IMR-90 (cell line): ENCODE measurements at regions not wholly inside any gene's neighbourhood (a gene's known extent, or its start where the extent isn't known, plus 50 kb on each side); places are given as distances from the start of the nearest gene placed in this dataset.

ENCODE experiments used
- ATAC-seq: fragments of 200-7000 bp; cut with Tn5 transposase; 2 replicates; pipeline ENCODE4 v1.9.1; 2020; ENCODE audit warnings: low read depth, mild to moderate bottlenecking, moderate library complexity
- BruUV-seq: library from RNA; stranded (reverse); fragments of 400-500 nt; replicated peaks from 2 replicates; lab custom pipeline; 2021; lab: Mats Ljungman, UMichigan
- CTCF ChIA-PET: fragments of 300-600 bp; formaldehyde crosslinking; extraction: SDS; loops from one replicate; lab custom pipeline; 2021; ENCODE audit warnings: antibody characterized with exemption; lab: Yijun Ruan, JAX
- POLR2A ChIA-PET: fragments of 300-600 bp; sonication (Branson Sonifier 250); formaldehyde crosslinking; loops from one replicate; lab custom pipeline; 2022; ENCODE audit warnings: antibody characterized with exemption; ENCODE audit not compliant: unreplicated experiment; lab: Charles Lee
- DNase-seq: peaks from one replicate; pipeline ENCODE4 v3.0.0; 2013
- H2AFZ ChIP-seq: replicated peaks from 2 replicates; pipeline ENCODE3; 2013; ENCODE audit warnings: low read length, mild to moderate bottlenecking; ENCODE audit not compliant: poor library complexity
- H2AK5ac ChIP-seq: 2 replicates; pipeline ENCODE4 v1.6.1; 2013; ENCODE audit warnings: low read depth, low read length, inconsistent platforms
- H2AK9ac ChIP-seq: replicated peaks from 2 replicates; pipeline ENCODE3; 2013; ENCODE audit warnings: mild to moderate bottlenecking, low read depth, low read length, moderate library complexity; ENCODE audit not compliant: poor library complexity
- H2BK120ac ChIP-seq: 2 replicates; pipeline ENCODE4 v1.6.1; 2013; ENCODE audit warnings: low read depth, low read length, inconsistent platforms
- H2BK15ac ChIP-seq: 3 replicates; pipeline ENCODE4 v1.6.1; 2013; ENCODE audit warnings: low read depth, low read length, inconsistent platforms
- H2BK20ac ChIP-seq: 2 replicates; pipeline ENCODE4 v1.6.1; 2013; ENCODE audit warnings: low read depth, mild to moderate bottlenecking, inconsistent platforms, low read length, moderate library complexity
- H2BK5ac ChIP-seq: 2 replicates; pipeline ENCODE4 v1.6.1; 2013; ENCODE audit warnings: mild to moderate bottlenecking, low read depth, low read length, inconsistent platforms; ENCODE audit not compliant: poor library complexity, severe bottlenecking
- H3K14ac ChIP-seq: replicated peaks from 2 replicates; pipeline ENCODE4 v1.6.1; 2013; ENCODE audit warnings: low read depth, low read length, inconsistent platforms
- H3K18ac ChIP-seq: 2 replicates; pipeline ENCODE4 v1.6.1; 2013; ENCODE audit warnings: low read depth, low read length, control low read depth
- H3K23ac ChIP-seq: 2 replicates; pipeline ENCODE4 v1.6.1; 2013; ENCODE audit warnings: low read depth, low read length, inconsistent platforms
- H3K27ac ChIP-seq: 2 replicates; pipeline ENCODE4 v1.5.1; 2013; ENCODE audit warnings: mild to moderate bottlenecking, control low read depth, low read length; ENCODE audit not compliant: insufficient read depth
- H3K27me3 ChIP-seq: 2 replicates; pipeline ENCODE4 v1.6.1; 2013; ENCODE audit warnings: low read length; ENCODE audit not compliant: control insufficient read depth, insufficient read depth
- H3K36me3 ChIP-seq: 2 replicates; pipeline ENCODE4 v1.6.1; 2013; ENCODE audit warnings: low read length, mixed read lengths; ENCODE audit not compliant: control insufficient read depth, insufficient read depth
- H3K4ac ChIP-seq: 2 replicates; pipeline ENCODE4 v1.6.1; 2013; ENCODE audit warnings: low read depth, low read length, inconsistent platforms
- H3K4me1 ChIP-seq: 2 replicates; pipeline ENCODE4 v1.6.1; 2013; ENCODE audit warnings: low read length, mixed read lengths; ENCODE audit not compliant: control insufficient read depth, insufficient read depth
- H3K4me2 ChIP-seq: 2 replicates; pipeline ENCODE4 v1.6.1; 2013; ENCODE audit warnings: low read depth, mild to moderate bottlenecking, control low read depth, low read length, moderate library complexity
- H3K4me3 ChIP-seq: 2 replicates; pipeline ENCODE4 v1.5.1; 2013; ENCODE audit warnings: low read depth, mild to moderate bottlenecking, control low read depth, low read length, moderate library complexity; ENCODE audit not compliant: insufficient read depth
- H3K56ac ChIP-seq: 2 replicates; pipeline ENCODE4 v1.6.1; 2013; ENCODE audit warnings: low read length, inconsistent platforms; ENCODE audit not compliant: insufficient read depth; ENCODE audit errors: extremely low read depth
- H3K79me1 ChIP-seq, 2 experiments: 2 replicates each; pipeline ENCODE4 v1.6.1; 2013; ENCODE audit warnings: low read length in 2 of 2, inconsistent platforms in 1 of 2, low read depth in 1 of 2
- H3K9ac ChIP-seq: 2 replicates; pipeline ENCODE4 v1.6.1; 2013; ENCODE audit warnings: low read depth, low read length, control low read depth
- H3K9me1 ChIP-seq: 2 replicates; pipeline ENCODE4 v1.6.1; 2013; ENCODE audit warnings: low read length, inconsistent platforms; ENCODE audit not compliant: insufficient read depth
- H3K9me3 ChIP-seq: 2 replicates; pipeline ENCODE4 v1.6.1; 2013; ENCODE audit warnings: low read length; ENCODE audit not compliant: control insufficient read depth, insufficient read depth
- H4K20me1 ChIP-seq: 2 replicates; pipeline ENCODE4 v1.6.1; 2013; ENCODE audit warnings: low read length, inconsistent platforms; ENCODE audit not compliant: insufficient read depth
- H4K5ac ChIP-seq: 2 replicates; pipeline ENCODE4 v1.6.1; 2013; ENCODE audit warnings: mild to moderate bottlenecking, low read depth, low read length, control low read depth
- H4K8ac ChIP-seq, 2 experiments: 2 replicates each; pipeline ENCODE4 v1.6.1; 2013; ENCODE audit warnings: low read depth in 2 of 2, low read length in 2 of 2, control low read depth in 1 of 2, inconsistent platforms in 1 of 2
- H4K91ac ChIP-seq: 2 replicates; pipeline ENCODE4 v1.6.1; 2013; ENCODE audit warnings: low read depth, low read length, inconsistent platforms; ENCODE audit not compliant: insufficient read depth
- FOS ChIP-seq: fragments of 150-350 bp; IDR thresholded peaks from 2 replicates; pipeline ENCODE4 v1.6.1; 2016; ENCODE audit warnings: low read depth, low read length
- WGBS, 2 experiments: methylation state at CpG; one replicate each; pipeline versions ENCODE4 v1.1.5 to v1.1.7; 2013; ENCODE audit warnings: missing lambda C conversion rate in 2 of 2; ENCODE audit not compliant: insufficient read length in 1 of 2; ENCODE audit errors: extremely low coverage in 2 of 2; 5-methylcytosine and 5-hydroxymethylcytosine counted together
- dilution Hi-C: fragments of 300-500 bp; cut with HindIII; formaldehyde crosslinking; loops from one replicate; pipeline ENCODE4 v1.14.3; 2018; ENCODE audit warnings: low sequenced_read_pairs; ENCODE audit not compliant: unreplicated experiment
- in situ Hi-C: fragments of 300-500 bp; cut with MboI; formaldehyde crosslinking; loops from 3 replicates; pipeline ENCODE4 v1.14.3; 2019; ENCODE audit warnings: low sequenced_read_pairs, inconsistent platforms, mixed read lengths
- intact Hi-C: fragments of 100-400 bp; cut with micrococcal nuclease; formaldehyde crosslinking; loops from 2 replicates; pipeline ENCODE4 v1.10.0; 2022

DNA sequence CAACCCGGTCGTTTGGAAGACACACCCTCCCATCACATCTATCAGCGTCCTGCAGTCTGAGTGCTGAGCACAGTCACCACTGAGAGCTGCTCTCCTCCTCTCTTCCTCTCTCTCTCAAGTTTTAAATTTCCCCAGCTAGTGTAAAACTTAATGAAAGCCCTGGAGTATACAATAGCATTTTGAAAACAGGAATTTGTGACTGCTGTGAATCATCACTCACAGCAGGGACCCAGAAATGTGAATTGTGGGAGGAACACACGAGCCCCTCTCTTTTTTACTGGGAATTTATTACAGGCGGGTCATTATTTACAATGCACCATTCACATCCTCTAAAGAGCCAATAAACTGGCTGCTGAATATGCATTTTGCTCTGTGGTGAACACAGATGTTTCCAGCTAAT, 185.0 kb upstream of the SMIM21 start:
- Histone ChIP-seq H4K8ac (no peak overlapping the region), H3K27me3 (no peaks in the 10 kb centered on the region), H3K56ac (no peak overlapping the region), H2BK15ac (no peak overlapping the region), H3K79me1 (no peaks in the 10 kb centered on the region), H3K27ac (no peak overlapping the region), H3K4me2 (no peak overlapping the region), H3K18ac (no peak overlapping the region), H3K4me3 (no peak overlapping the region), H2AK9ac (no peak overlapping the region), H2BK20ac (no peak overlapping the region), H3K4ac (no peak overlapping the region), H4K5ac (no peak overlapping the region), H3K9me3 (no peaks in the 10 kb centered on the region), H2BK120ac (no peak overlapping the region), H4K20me1 (no peaks in the 10 kb centered on the region), H3K9me1 (no peaks in the 10 kb centered on the region), H3K4me1 (no peaks in the 10 kb centered on the region), H3K36me3 (no peaks in the 10 kb centered on the region), H4K91ac (no peak overlapping the region), H2AK5ac (no peak overlapping the region), H3K23ac (no peak overlapping the region), H2AFZ (no peak overlapping the region), H2BK5ac (no peak overlapping the region), H3K9ac (no peak overlapping the region), H3K14ac (no peak overlapping the region)
- WGBS, 2 experiments = no CpG with 5 or more reads among the region's 5 CpGs
- no TSS peak for BruUV-seq
- no peak for TF ChIP-seq FOS
- CTCF ChIA-PET = no interaction called here
- POLR2A ChIA-PET = no interaction called here
- intact Hi-C loops (loop anchor here (1.0 to 10.0 kb wide), 2 partner anchors 44 to 958 kb away; no protein-coding TSS in a partner anchor), dilution Hi-C loops (no loop called here), in situ Hi-C loops (no loop called here)
- ATAC-seq = no peak
- no peak for DNase-seq
